SK-N-SH (cell line): ENCODE measurements at regions not wholly inside any gene's neighbourhood (a gene's known extent, or its start where the extent isn't known, plus 50 kb on each side); places are given as distances from the start of the nearest gene placed in this dataset.

Experiments used
- CTCF ChIA-PET: fragments of 300-600, 350-600 bp; formaldehyde crosslinking; extraction: SDS; loops from one replicate; lab custom pipeline; 2021; lab: Yijun Ruan, JAX
- POLR2A ChIA-PET: fragments of 350-600 bp; sonication (Branson Sonifier 250); formaldehyde crosslinking; extraction: SDS; loops from one replicate; lab custom pipeline; 2020; ENCODE audit warnings: antibody characterized with exemption, inconsistent platforms; lab: Yijun Ruan, JAX
- DNase-seq: peaks from one replicate; pipeline ENCODE4 v3.0.0; 2012
- H2AFZ ChIP-seq: fragments of 200-600 bp; sonication (generic); 2 replicates; pipeline ENCODE4 v1.8.1; 2016; ENCODE audit warnings: antibody characterized with exemption, mild to moderate bottlenecking, low read depth
- H3F3A ChIP-seq: fragments of 200-600 bp; sonication (generic); replicated peaks from 2 replicates; pipeline ENCODE3; 2016; ENCODE audit warnings: antibody characterized with exemption, mild to moderate bottlenecking; ENCODE audit not compliant: insufficient read depth
- H3K27ac ChIP-seq, 2 experiments: fragments of 200-500 bp in 1 of 2; fragments of 200-600 bp in 1 of 2; sonication (Bioruptor generic) in 1 of 2; sonication (generic), shearing (Covaris generic) in 1 of 2; 2 replicates each; pipeline versions ENCODE4 v1.5.1 to v1.6.1; 2014 to 2016; ENCODE audit warnings: low read depth in 2 of 2, inconsistent platforms in 1 of 2, low read length in 1 of 2, mild to moderate bottlenecking in 1 of 2, mixed read lengths in 1 of 2
- H3K27me3 ChIP-seq: fragments of 200-600 bp; sonication (generic), shearing (Covaris generic); 2 replicates; pipeline ENCODE4 v1.6.1; 2016; ENCODE audit warnings: mixed run types; ENCODE audit not compliant: insufficient read depth
- H3K36me3 ChIP-seq, 2 experiments: fragments of 200-500 bp in 1 of 2; fragments of 200-600 bp in 1 of 2; sonication (Bioruptor generic) in 1 of 2; sonication (generic) in 1 of 2; replicated peaks in 1 of 2; 2 replicates each; pipeline versions ENCODE3 to v1.5.1; 2014 to 2016; ENCODE audit warnings: low read length in 1 of 2, mild to moderate bottlenecking in 1 of 2; ENCODE audit not compliant: insufficient read depth in 2 of 2, control insufficient read depth in 1 of 2
- H3K4me1 ChIP-seq, 2 experiments: fragments of 200-500 bp in 1 of 2; fragments of 200-600 bp in 1 of 2; sonication (Bioruptor generic) in 1 of 2; sonication (generic), shearing (Covaris generic) in 1 of 2; 2 replicates each; pipeline versions ENCODE4 v1.5.1 to v1.6.1; 2014 to 2016; ENCODE audit warnings: low read depth in 1 of 2, low read length in 1 of 2, mixed run types in 1 of 2; ENCODE audit not compliant: insufficient read depth in 2 of 2, control insufficient read depth in 1 of 2
- H3K4me2 ChIP-seq: fragments of 200-600 bp; sonication (generic), shearing (Covaris generic); 2 replicates; pipeline ENCODE4 v1.6.1; 2017; ENCODE audit warnings: mixed run types
- H3K4me3 ChIP-seq, 2 experiments: fragments of 200-500 bp in 1 of 2; fragments of 200-600 bp in 1 of 2; sonication (Bioruptor generic) in 1 of 2; sonication (generic), shearing (Covaris generic) in 1 of 2; 2 replicates each; pipeline versions ENCODE4 v1.5.1 to v1.8.1; 2014 to 2016; ENCODE audit warnings: low read depth in 2 of 2, inconsistent platforms in 1 of 2, low read length in 1 of 2, mild to moderate bottlenecking in 1 of 2, mixed read lengths in 1 of 2, moderate library complexity in 1 of 2
- H3K79me2 ChIP-seq: fragments of 200-600 bp; sonication (generic); 2 replicates; pipeline ENCODE4 v1.8.1; 2017; ENCODE audit warnings: mild to moderate bottlenecking; ENCODE audit not compliant: insufficient read depth
- H3K9ac ChIP-seq: fragments of 200-600 bp; sonication (generic); 2 replicates; pipeline ENCODE4 v1.6.1; 2017; ENCODE audit warnings: mixed run types
- H3K9me2 ChIP-seq: fragments of 200-600 bp; sonication (generic); 2 replicates; pipeline ENCODE4 v1.6.1; 2017; ENCODE audit warnings: mixed run types
- H3K9me3 ChIP-seq: fragments of 200-600 bp; sonication (generic); 2 replicates; pipeline ENCODE4 v1.6.1; 2017; ENCODE audit warnings: mixed run types, mild to moderate bottlenecking, moderate library complexity
- H4K20me1 ChIP-seq: fragments of 200-600 bp; sonication (generic); 2 replicates; pipeline ENCODE4 v1.6.1; 2017; ENCODE audit warnings: mild to moderate bottlenecking, mixed run types; ENCODE audit not compliant: insufficient read depth
- CHD2 ChIP-seq: fragments of 150-350 bp; IDR thresholded peaks from 2 replicates; pipeline ENCODE4 v1.6.1; 2018; ENCODE audit warnings: low read length; ENCODE audit not compliant: partially characterized antibody
- CTCF ChIP-seq: fragments of 200-600 bp; sonication (generic); IDR thresholded peaks from 2 replicates; pipeline ENCODE4 v1.6.1; 2017; ENCODE audit warnings: antibody characterized with exemption, mild to moderate bottlenecking, moderate library complexity
- EZH2phosphoT487 ChIP-seq: fragments of 200-600 bp; sonication (generic); IDR thresholded peaks from 2 replicates; pipeline ENCODE4 v1.6.1; 2017; ENCODE audit warnings: low read depth, mixed run types, mild to moderate bottlenecking, antibody characterized with exemption, moderate library complexity, borderline replicate concordance
- FOSL2 ChIP-seq: IDR thresholded peaks from 2 replicates; pipeline ENCODE4 v1.4.0; 2012; ENCODE audit warnings: low read depth, mild to moderate bottlenecking, moderate library complexity, borderline replicate concordance
- FOXJ3 ChIP-seq: sonication (generic); formaldehyde crosslinking; IDR thresholded peaks from 2 replicates; pipeline ENCODE4 v1.5.1; 2020; ENCODE audit warnings: mild to moderate bottlenecking, missing genetic modification reagents
- GABPA ChIP-seq: IDR thresholded peaks from 2 replicates; pipeline ENCODE4 v1.4.0; 2012; ENCODE audit warnings: low read depth, mild to moderate bottlenecking
- GATA2 ChIP-seq: sonication (generic); formaldehyde crosslinking; IDR thresholded peaks from 2 replicates; pipeline ENCODE4 v1.5.0; 2020; ENCODE audit warnings: mild to moderate bottlenecking, missing genetic modification reagents
- MXI1 ChIP-seq: IDR thresholded peaks from 2 replicates; pipeline ENCODE4 v1.6.1; 2012; ENCODE audit warnings: mild to moderate bottlenecking, low read depth, low read length, improper control_type of control experiment
- NFIC ChIP-seq: IDR thresholded peaks from 2 replicates; pipeline ENCODE4 v1.4.0; 2012; ENCODE audit warnings: borderline replicate concordance
- NRF1 ChIP-seq: IDR thresholded peaks from 2 replicates; pipeline ENCODE4 v1.6.1; 2012; ENCODE audit warnings: low read depth, mild to moderate bottlenecking, low read length
- POLR2AphosphoS5 ChIP-seq: IDR thresholded peaks from 2 replicates; pipeline ENCODE4 v1.6.1; 2012; ENCODE audit warnings: low read depth, low read length
- RAD21 ChIP-seq: IDR thresholded peaks from 2 replicates; pipeline ENCODE4 v1.6.1; 2012; ENCODE audit warnings: mild to moderate bottlenecking, low read length
- RCOR1 ChIP-seq: fragments of 150-350 bp; IDR thresholded peaks from 2 replicates; pipeline ENCODE4 v1.6.1; 2017; ENCODE audit warnings: antibody characterized with exemption, low read length
- RFX5 ChIP-seq: IDR thresholded peaks from 2 replicates; pipeline ENCODE4 v1.6.1; 2012; ENCODE audit warnings: mild to moderate bottlenecking, improper control_type of control experiment, low read length
- RXRA ChIP-seq: IDR thresholded peaks from 2 replicates; pipeline ENCODE4 v1.4.0; 2012; ENCODE audit warnings: low read depth, mild to moderate bottlenecking, borderline replicate concordance
- SMC3 ChIP-seq: IDR thresholded peaks from 2 replicates; pipeline ENCODE4 v1.6.1; 2012; ENCODE audit warnings: low read depth, low read length, improper control_type of control experiment
- TAF1 ChIP-seq: IDR thresholded peaks from 2 replicates; pipeline ENCODE4 v1.6.1; 2012; ENCODE audit warnings: low read depth, mild to moderate bottlenecking, low read length, moderate library complexity, borderline replicate concordance
- TCF12 ChIP-seq: IDR thresholded peaks from 2 replicates; pipeline ENCODE4 v1.4.0; 2012
- WGBS: methylation state at CpG from one replicate; pipeline ENCODE4 v1.1.6; 2017; ENCODE audit warnings: low lambda C conversion rate; 5-methylcytosine and 5-hydroxymethylcytosine counted together
- TF ChIP-seq, protein P1 (sequence below): fragments of 150-350 bp; IDR thresholded peaks from 2 replicates; pipeline ENCODE4 v1.6.1; 2017; ENCODE audit warnings: antibody characterized with exemption, low read length, low read depth, borderline replicate concordance
- TF ChIP-seq, protein P2 (sequence below): fragments of 150-350 bp; IDR thresholded peaks from 2 replicates; pipeline ENCODE4 v1.6.1; 2016; ENCODE audit warnings: mild to moderate bottlenecking, low read depth, low read length

DNA sequence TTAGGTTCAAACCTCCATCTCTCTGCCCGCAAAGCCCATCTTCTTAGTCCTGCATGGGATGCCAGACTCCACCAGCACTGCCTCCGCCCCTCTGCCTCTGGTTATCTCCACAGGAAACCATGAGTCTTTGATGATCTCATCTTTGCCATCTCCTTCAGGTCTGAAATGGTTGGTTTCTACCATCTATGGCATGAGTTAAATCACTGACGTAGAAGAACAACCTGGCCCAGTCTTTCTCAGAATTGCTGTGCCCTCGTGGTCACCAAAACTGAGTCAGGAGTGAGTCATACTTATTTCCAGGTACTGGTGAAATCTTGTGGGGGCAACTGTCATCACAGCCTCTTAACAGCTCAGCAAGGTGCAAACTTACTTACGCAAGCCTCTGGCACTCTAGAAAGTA is 468.7 kb upstream of the C16orf82 start:
- H3F3A ChIP-seq: no peaks in the 10 kb centered on the region

GRCh38 chr16:26598998-26599784 is 467.5 kb upstream of the C16orf82 start:
- ChIA-PET POLR2A (no interaction called here), CTCF (no interaction called here)
- no peaks in the 10 kb centered on the region for H3K79me2 ChIP-seq
- H3K9me3 ChIP-seq: no peaks in the 10 kb centered on the region
- H2AFZ ChIP-seq: no peak overlapping the region
- H3K27ac ChIP-seq: no peak overlapping the region
- no peak overlapping the region for H3K4me3 ChIP-seq
- 0% methylated on average over 7 of the region's 7 CpGs for WGBS
- H3K9ac ChIP-seq: no peak overlapping the region
- H3K36me3 ChIP-seq: no peaks in the 10 kb centered on the region
- no peaks in the 10 kb centered on the region for H3K27me3 ChIP-seq
- H3F3A ChIP-seq: no peaks in the 10 kb centered on the region
- H3K4me2 ChIP-seq: no peak overlapping the region
- H3K4me1 ChIP-seq: no peaks in the 10 kb centered on the region
- H3K9me2 ChIP-seq: no peaks in the 10 kb centered on the region
- H4K20me1 ChIP-seq: no peaks in the 10 kb centered on the region
- no peak for DNase-seq
- TF ChIP-seq TCF12: no peak
- no peak for TF ChIP-seq FOSL2

More for the DNA sequence above, 468.7 kb upstream of the C16orf82 start:
- no peaks in the 10 kb centered on the region for H3K9me3 ChIP-seq
- no peak overlapping the region for H3K9ac ChIP-seq
- DNase-seq: no peak
- H3K4me1 ChIP-seq: no peaks in the 10 kb centered on the region
- CTCF ChIA-PET: no interaction called here
- H4K20me1 ChIP-seq: no peaks in the 10 kb centered on the region
- H3K27ac ChIP-seq: no peak overlapping the region
- H3K9me2 ChIP-seq: no peaks in the 10 kb centered on the region
- H3K36me3 ChIP-seq: no peaks in the 10 kb centered on the region
- H3K4me3 ChIP-seq: no peak overlapping the region
- no peaks in the 10 kb centered on the region for H3K27me3 ChIP-seq
- POLR2A ChIA-PET: no interaction called here
- no peak overlapping the region for H2AFZ ChIP-seq
- no peak overlapping the region for H3K4me2 ChIP-seq
- H3K79me2 ChIP-seq: no peaks in the 10 kb centered on the region
- TF ChIP-seq RAD21 (no peak), TCF12 (no peak), CHD2 (no peak), NFIC (no peak), GABPA (no peak), MXI1 (no peak), GATA2 (CRISPR knock-in tag) (no peak), NRF1 (no peak), RFX5 (no peak)
- TF ChIP-seq, protein P1, sequence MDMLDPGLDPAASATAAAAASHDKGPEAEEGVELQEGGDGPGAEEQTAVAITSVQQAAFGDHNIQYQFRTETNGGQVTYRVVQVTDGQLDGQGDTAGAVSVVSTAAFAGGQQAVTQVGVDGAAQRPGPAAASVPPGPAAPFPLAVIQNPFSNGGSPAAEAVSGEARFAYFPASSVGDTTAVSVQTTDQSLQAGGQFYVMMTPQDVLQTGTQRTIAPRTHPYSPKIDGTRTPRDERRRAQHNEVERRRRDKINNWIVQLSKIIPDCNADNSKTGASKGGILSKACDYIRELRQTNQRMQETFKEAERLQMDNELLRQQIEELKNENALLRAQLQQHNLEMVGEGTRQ: no peak
- WGBS: 11% methylated on average over 5 of the region's 5 CpGs

DNA sequence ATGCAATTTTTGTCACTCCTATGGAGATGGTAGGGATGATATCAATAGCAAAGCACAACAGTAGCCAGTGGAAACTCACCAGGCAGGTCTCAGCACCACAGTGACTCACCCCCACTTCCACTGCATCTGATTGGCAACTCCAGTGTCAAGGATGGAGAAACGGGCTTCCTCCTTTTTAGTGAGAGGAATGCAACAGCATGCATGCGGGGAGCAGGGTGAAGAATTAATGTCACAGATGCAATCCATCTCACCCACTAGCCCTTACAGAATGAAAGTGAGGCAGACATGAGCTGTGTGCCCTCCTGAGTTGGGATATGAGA is 467.0 kb upstream of the C16orf82 start:
- Histone ChIP-seq H3K9me2 (no peaks in the 10 kb centered on the region), H2AFZ (no peak overlapping the region), H3K27ac (no peak overlapping the region), H3K4me1 (no peaks in the 10 kb centered on the region), H3K27me3 (no peaks in the 10 kb centered on the region), H3K9ac (no peak overlapping the region), H3K36me3 (no peaks in the 10 kb centered on the region), H3K4me2 (no peak overlapping the region), H3K79me2 (no peaks in the 10 kb centered on the region), H3F3A (no peaks in the 10 kb centered on the region), H3K9me3 (no peaks in the 10 kb centered on the region), H3K4me3 (no peak overlapping the region), H4K20me1 (no peaks in the 10 kb centered on the region)
- no peak for DNase-seq
- WGBS: 0% methylated on average over 2 of the region's 2 CpGs
- ChIA-PET CTCF (no interaction called here), POLR2A (no interaction called here)
- no peak for TF ChIP-seq TAF1
- TF ChIP-seq CHD2: no peak
- no peak for TF ChIP-seq NFIC
- TF ChIP-seq, protein P2, sequence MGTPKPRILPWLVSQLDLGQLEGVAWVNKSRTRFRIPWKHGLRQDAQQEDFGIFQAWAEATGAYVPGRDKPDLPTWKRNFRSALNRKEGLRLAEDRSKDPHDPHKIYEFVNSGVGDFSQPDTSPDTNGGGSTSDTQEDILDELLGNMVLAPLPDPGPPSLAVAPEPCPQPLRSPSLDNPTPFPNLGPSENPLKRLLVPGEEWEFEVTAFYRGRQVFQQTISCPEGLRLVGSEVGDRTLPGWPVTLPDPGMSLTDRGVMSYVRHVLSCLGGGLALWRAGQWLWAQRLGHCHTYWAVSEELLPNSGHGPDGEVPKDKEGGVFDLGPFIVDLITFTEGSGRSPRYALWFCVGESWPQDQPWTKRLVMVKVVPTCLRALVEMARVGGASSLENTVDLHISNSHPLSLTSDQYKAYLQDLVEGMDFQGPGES: no peak
- no peak for TF ChIP-seq RCOR1
- no peak for TF ChIP-seq SMC3
- TF ChIP-seq FOXJ3: no peak
- no peak for TF ChIP-seq RXRA
- TF ChIP-seq EZH2phosphoT487: no peak
- TF ChIP-seq CTCF: no peak
- TF ChIP-seq FOSL2: no peak
- no peak for TF ChIP-seq MXI1
- no peak for TF ChIP-seq POLR2AphosphoS5
